Activated CD4-positive, alpha-beta memory T cell treated with anti-CD3 and anti-CD28 coated beads, Interleukin-2, amount 10 ng/mL, durations not matched to agents 7 days and 5 days (primary cell): ENCODE measurements at regions not wholly inside any gene's neighbourhood (a gene's known extent, or its start where the extent isn't known, plus 50 kb on each side); places are given as distances from the start of the nearest gene placed in this dataset.
"Not testable (repeated sequence)": the region's sequence is repeated elsewhere in the genome, so short reads cannot be mapped to it uniquely, and the experiment has no call there.

Source experiments
- CTCF ChIA-PET: fragments of 350-600 bp; sonication (Branson Sonifier 250); formaldehyde crosslinking; loops from one replicate; lab custom pipeline; 2021; ENCODE audit warnings: antibody characterized with exemption, inconsistent platforms; lab: Charles Lee
- POLR2A ChIA-PET: fragments of 350-600 bp; sonication (Branson Sonifier 250); formaldehyde crosslinking; loops from one replicate; lab custom pipeline; 2021; ENCODE audit warnings: antibody characterized with exemption; lab: Charles Lee
- DNase-seq: peaks from one replicate; pipeline ENCODE4 v3.0.0-alpha.2; 2020
- H3K27ac Mint-ChIP-seq: one replicate; pipeline ENCODE4 v1.8.0; 2021; ENCODE audit warnings: mild to moderate bottlenecking, mixed read lengths
- H3K27me3 Mint-ChIP-seq: one replicate; pipeline ENCODE4 v1.8.0; 2021; ENCODE audit warnings: mixed read lengths
- H3K36me3 Mint-ChIP-seq: one replicate; pipeline ENCODE4 v1.8.0; 2021; ENCODE audit warnings: low read depth, mixed read lengths
- H3K4me1 Mint-ChIP-seq: one replicate; pipeline ENCODE4 v1.8.0; 2021; ENCODE audit warnings: mixed read lengths
- H3K4me3 Mint-ChIP-seq: one replicate; pipeline ENCODE4 v1.8.0; 2021; ENCODE audit warnings: mild to moderate bottlenecking, mixed read lengths
- H3K9me3 Mint-ChIP-seq: one replicate; pipeline ENCODE4 v1.8.0; 2021; ENCODE audit warnings: mixed read lengths

DNA sequence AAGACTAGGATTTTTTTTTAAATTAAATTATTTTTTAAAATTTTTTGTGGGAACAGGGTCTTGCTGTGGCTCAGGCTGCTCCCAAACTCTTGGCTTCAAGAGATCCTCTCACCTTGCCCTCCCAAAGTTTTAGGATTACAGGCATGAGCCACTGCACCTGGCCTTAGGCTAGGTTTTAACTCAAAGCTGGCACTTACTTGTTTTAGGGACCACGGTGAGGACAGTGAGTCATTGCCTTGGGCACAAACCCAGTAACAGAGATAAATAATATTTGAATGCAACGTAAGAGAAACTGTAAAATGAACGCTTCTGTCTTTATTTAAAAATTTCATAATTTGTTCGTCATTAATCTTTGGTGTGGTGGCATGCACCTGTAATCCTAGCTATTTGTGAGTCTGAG, 96.6 kb downstream of the GATA3 start:
- Mint-ChIP-seq H3K27ac (no peak overlapping the region), H3K27me3 (peaks cover 8% of the 10 kb centered on the region), H3K4me3 (no peak overlapping the region), H3K36me3 (no peaks in the 10 kb centered on the region), H3K9me3 (no peaks in the 10 kb centered on the region), H3K4me1 (peaks cover 7% of the 10 kb centered on the region)
- ChIA-PET POLR2A (no interaction called here), CTCF (no interaction called here)
- no peak for DNase-seq

DNA sequence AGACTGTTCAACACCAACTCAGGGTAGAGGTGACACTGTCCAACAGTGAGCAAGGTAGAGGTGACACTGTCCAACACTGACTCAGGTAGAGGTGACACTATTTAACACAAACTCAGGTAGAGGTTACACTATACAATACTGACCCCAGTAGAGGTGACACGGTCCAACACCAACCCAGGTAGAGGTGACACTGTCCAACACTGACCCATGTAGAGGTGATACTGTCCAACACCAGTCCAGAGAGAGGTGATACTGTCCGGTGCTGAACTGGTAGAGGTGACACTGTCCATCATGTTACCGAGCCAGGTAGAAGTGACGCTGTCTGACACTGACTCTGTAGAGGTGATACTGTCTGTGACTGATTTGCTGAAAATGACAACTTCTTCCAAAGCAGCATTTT, 102.4 kb downstream of the GATA3 start:
- Mint-ChIP-seq H3K27ac (no peak overlapping the region), H3K4me1 (peaks cover 16% of the 10 kb centered on the region), H3K27me3 (peaks cover 12% of the 10 kb centered on the region), H3K9me3 (peaks cover 4% of the 10 kb centered on the region), H3K4me3 (no peak overlapping the region), H3K36me3 (no peaks in the 10 kb centered on the region)
- ChIA-PET POLR2A (no interaction called here), CTCF (no interaction called here)
- no peak for DNase-seq

DNA sequence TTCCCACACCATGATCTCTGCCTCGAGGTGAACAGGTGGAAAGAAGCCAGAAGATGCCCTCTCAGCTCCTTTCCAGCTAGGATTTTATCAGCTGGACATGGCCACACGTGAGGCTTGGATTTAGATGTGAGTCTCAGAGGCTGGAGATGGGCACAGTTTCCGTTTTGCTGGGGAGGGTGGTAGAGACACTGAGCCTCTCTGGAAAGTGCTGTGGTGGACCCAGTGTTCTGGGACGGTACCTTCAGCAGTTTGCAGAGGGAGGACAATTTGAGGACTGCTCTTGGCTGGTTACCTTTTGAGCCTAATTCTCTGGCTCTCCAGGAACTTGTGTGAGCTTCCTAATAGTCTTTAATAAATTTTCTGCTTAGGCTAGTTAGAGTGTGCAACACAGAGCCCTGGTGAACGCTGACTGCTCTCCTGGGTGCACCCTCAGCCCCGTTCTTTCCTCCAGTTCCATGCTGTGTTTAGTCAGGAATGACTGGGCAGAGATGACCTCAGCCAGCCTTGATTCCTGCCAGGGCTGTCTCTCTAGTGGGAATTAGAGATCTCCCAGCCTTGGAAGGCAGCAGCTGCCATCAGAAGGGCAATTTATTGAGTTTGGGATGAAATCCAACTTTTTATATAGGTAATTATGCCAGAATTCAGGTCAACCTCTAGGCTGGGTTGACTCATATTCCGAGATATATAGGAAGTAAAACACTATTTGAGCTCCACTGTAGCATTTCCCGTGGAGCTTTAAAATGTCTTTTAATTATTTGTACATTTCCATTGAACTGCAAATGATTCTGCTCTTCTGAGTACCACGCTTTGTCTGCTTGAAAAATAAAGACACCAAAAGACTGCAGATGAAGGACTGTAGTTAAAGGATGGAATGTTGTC, 103.9 kb downstream of the GATA3 start:
- POLR2A ChIA-PET = interaction anchor here (1.2 kb wide), 1 partner anchor 24 kb away, joined by 4 read pairs; no protein-coding TSS in a partner anchor
- DNase-seq = no peak
- H3K27me3 Mint-ChIP-seq = peaks cover 7% of the 10 kb centered on the region
- H3K27ac Mint-ChIP-seq = no peak overlapping the region
- H3K36me3 Mint-ChIP-seq = no peaks in the 10 kb centered on the region
- H3K9me3 Mint-ChIP-seq = peaks cover 9% of the 10 kb centered on the region
- H3K4me3 Mint-ChIP-seq = no peak overlapping the region
- peaks cover 16% of the 10 kb centered on the region for H3K4me1 Mint-ChIP-seq
- CTCF ChIA-PET = no interaction called here

DNA sequence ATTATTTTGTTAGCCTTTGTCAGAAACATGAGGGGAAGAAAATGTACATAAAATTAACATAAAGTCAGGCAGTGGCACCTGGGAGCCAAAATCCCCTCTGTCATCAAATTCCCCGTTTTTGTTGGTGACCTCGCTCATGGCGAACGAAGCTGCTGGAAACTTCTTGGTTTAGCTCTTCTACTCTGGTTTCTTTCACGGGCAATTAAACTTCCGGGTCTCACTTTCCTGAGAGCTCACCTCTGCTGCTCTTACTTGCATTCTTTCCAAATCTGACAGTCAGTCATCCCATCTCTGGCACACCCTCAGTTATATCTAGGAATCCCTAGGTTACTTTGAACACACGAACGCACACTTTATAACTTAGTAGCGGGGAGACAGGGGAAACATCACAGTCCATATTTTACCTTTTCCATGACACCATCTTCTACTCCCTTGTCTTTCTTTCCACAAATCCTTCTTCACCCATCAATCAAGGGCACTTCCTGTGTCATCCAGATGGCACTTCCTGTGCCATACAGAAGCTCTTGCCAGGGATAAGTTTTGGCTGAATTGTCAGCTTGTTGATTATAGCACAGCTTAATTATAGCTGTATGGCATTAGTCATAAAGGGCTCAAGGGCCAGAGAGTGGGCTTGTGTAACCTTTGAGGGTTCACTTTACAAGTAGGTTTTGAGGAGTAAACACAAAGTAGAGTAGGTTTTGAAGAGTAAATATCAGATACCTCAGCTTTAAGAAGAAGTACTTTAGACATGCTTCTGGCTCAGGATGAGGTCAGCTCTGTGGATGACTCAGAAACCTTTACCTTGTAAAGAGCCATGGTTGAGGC, 105.1 kb downstream of the GATA3 start:
- Mint-ChIP-seq H3K4me3 (no peak overlapping the region), H3K9me3 (peaks cover 15% of the 10 kb centered on the region), H3K36me3 (peaks cover 6% of the 10 kb centered on the region), H3K27ac (no peak overlapping the region), H3K4me1 (peaks cover 10% of the 10 kb centered on the region), H3K27me3 (peaks cover 7% of the 10 kb centered on the region)
- ChIA-PET CTCF (no interaction called here), POLR2A (interaction anchor here (1.3 kb wide), 1 partner anchor 22 kb away, joined by 3 read pairs; no protein-coding TSS in a partner anchor)
- no peak for DNase-seq

DNA sequence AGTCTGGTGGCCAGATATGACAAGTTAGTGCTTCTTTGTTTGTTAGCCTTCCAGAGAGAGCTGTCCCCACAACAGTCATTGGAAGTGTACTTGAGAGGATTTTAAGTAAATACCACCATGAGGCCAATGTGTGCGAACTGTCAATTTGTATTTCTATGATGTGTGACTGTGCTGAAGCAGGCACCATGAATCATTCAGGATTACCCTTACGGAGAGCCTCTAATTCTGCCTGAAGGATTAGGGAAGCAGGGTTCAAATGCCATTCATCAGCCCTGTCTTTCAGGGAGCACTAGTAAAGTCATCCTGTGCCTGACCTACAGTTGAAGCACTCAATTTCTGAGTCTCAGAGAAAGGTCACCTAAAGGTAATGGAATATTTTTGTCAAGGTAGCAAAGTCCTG, 109.3 kb downstream of the GATA3 start:
- H3K9me3 Mint-ChIP-seq = peaks cover 41% of the 10 kb centered on the region
- no peak for DNase-seq
- peaks cover 21% of the 10 kb centered on the region for H3K36me3 Mint-ChIP-seq
- peaks cover 10% of the 10 kb centered on the region for H3K4me1 Mint-ChIP-seq
- no peak overlapping the region for H3K27ac Mint-ChIP-seq
- no peak overlapping the region for H3K4me3 Mint-ChIP-seq
- POLR2A ChIA-PET = no interaction called here
- H3K27me3 Mint-ChIP-seq = peaks cover 8% of the 10 kb centered on the region
- CTCF ChIA-PET = no interaction called here

DNA sequence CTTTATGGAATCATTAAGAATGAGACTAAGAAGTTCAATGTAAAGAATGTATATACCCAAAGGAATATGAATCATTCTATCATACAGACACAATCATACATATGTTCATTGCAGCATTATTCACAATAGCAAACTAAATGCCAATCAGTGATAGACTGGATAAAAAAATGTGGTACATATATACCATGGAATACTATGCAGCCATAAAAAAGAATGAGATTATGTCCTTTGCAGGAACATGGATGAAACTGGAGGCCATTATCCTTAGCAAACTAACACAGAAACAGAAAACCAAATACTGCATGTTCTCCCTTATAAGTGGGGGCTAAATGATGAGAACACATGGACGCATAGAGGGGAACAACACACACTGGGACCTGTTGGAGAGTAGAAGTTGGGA, 110.2 kb downstream of the GATA3 start:
- DNase-seq, H3K27ac Mint-ChIP-seq, H3K27me3 Mint-ChIP-seq, H3K4me1 Mint-ChIP-seq, POLR2A ChIA-PET, CTCF ChIA-PET, H3K4me3 Mint-ChIP-seq: not testable (repeated sequence)
- Mint-ChIP-seq H3K36me3 (peaks cover 27% of the 10 kb centered on the region), H3K9me3 (peaks cover 48% of the 10 kb centered on the region)

DNA sequence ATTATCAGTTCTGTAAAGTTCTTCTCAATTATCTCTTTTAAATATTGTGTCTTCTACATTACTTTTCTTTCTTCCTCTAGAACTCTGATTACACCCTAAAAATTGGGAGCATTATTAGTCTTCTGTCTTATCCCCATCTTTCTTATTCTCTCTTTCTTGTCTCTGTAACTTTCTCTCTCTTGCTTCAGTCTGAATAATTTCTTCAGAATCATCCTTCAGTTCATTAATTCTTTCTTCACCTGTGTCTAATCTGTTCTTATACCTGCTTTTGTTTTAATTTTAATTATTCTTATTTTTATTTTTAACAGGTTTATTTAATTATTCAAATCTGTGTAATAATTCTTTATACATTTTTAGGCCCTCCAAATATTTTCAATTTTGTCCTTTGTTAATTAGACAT, 114.3 kb downstream of the GATA3 start:
- H3K27me3 Mint-ChIP-seq = peaks cover 3% of the 10 kb centered on the region
- ChIA-PET POLR2A (no interaction called here), CTCF (no interaction called here)
- no peaks in the 10 kb centered on the region for H3K4me1 Mint-ChIP-seq
- H3K27ac Mint-ChIP-seq = no peak overlapping the region
- DNase-seq = no peak
- no peak overlapping the region for H3K4me3 Mint-ChIP-seq
- H3K9me3 Mint-ChIP-seq = peaks cover 49% of the 10 kb centered on the region
- peaks cover 29% of the 10 kb centered on the region for H3K36me3 Mint-ChIP-seq

DNA sequence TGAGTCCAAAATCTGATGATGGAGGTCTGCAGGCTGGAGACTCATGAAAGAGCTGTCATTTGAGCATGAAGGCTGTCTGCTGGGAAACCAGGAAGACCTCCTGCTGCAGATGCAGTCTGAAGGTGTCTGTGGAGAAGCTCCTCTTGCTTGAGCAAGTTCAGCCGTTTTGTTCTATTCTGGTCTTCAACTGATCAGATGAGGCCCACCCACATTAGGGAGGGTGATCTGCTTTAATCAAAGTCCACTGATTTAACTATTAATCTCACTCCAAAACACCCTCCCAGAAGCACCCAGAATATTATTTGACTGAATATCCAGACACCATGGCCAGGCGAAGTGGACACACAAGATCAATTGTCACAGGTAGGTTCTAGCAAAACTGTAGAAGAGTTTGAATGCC, 116.5 kb downstream of the GATA3 start:
- Mint-ChIP-seq H3K4me1 (no peaks in the 10 kb centered on the region), H3K27ac (no peak overlapping the region), H3K36me3 (peaks cover 19% of the 10 kb centered on the region), H3K27me3 (peaks cover 3% of the 10 kb centered on the region), H3K9me3 (peaks cover 34% of the 10 kb centered on the region), H3K4me3 (no peak overlapping the region)
- POLR2A ChIA-PET = no interaction called here
- CTCF ChIA-PET = no interaction called here
- no peak for DNase-seq

DNA sequence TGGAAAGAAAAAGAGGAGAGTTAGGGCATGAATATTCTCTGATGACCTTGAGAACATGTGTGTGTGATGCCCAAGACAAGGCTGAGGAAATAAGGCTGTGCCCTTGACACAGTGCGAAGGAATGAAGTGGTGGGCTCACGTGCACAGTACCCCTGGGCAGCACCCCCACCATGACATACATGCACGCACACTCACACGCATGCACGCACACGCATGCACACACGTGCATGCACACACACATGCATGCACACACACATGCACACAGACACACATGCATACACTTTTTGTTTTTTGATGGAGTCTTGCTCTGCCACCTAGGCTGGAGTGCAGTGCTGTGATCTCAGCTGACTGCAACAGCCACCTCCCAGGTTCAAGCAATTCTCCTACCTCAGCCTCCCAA, 118.1 kb downstream of the GATA3 start:
- Mint-ChIP-seq H3K4me3 (no peak overlapping the region), H3K4me1 (no peaks in the 10 kb centered on the region), H3K36me3 (peaks cover 16% of the 10 kb centered on the region), H3K27me3 (peaks cover 3% of the 10 kb centered on the region), H3K9me3 (peaks cover 27% of the 10 kb centered on the region), H3K27ac (no peak overlapping the region)
- CTCF ChIA-PET = no interaction called here
- DNase-seq = no peak
- POLR2A ChIA-PET = no interaction called here

DNA sequence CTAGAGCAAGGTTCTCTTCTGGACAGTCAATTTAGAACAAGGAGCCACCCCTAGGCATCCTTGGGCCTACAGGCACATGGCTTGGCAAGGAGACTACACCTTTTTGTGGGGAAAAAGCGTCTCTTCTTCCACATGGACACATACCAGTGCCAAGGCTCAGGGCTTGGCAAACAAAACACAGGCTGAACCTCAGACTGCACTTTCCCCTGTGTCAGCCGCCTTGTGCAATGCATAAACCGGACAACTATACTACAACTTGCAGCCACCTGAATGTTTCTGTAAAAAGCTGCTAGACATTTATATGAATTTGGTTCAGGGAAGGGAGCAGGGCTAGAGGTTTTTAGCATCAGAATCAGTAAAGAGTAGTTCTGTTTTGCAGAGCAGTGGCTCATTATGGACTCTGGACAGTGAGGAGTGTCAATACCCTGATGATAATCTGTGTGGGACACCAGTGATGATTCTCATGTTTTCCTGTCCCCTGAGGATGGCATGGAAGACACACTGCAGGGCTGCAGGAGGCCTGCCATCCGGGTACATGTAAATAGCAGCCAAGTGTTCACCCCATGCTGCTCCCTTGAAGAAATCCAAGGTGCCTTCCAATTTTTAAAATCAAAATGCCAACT, 118.9 kb downstream of the GATA3 start:
- CTCF ChIA-PET = no interaction called here
- H3K9me3 Mint-ChIP-seq = peaks cover 22% of the 10 kb centered on the region
- H3K36me3 Mint-ChIP-seq = peaks cover 15% of the 10 kb centered on the region
- H3K4me1 Mint-ChIP-seq = no peaks in the 10 kb centered on the region
- H3K27ac Mint-ChIP-seq = no peak overlapping the region
- no peak overlapping the region for H3K4me3 Mint-ChIP-seq
- H3K27me3 Mint-ChIP-seq = peaks cover 3% of the 10 kb centered on the region
- POLR2A ChIA-PET = no interaction called here
- no peak for DNase-seq

DNA sequence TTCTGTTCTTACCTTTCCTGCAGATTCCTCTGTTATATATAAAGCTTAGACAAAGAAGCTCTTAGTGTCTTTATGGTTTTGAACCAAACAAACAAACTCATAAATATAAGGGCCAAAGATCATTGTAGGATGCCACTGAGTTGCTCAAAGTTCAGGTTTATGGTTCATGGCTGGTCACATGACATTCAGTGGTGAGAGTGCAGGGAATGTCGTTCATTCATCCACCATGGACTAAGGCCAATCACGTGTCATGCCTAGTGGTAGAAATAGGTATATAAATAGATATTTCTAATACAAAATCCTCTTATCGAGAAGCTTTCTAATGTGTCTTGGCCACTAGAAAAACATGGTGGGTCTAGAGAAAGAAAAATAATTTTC, 119.4 kb downstream of the GATA3 start:
- POLR2A ChIA-PET = no interaction called here
- peaks cover 2% of the 10 kb centered on the region for H3K27me3 Mint-ChIP-seq
- H3K4me3 Mint-ChIP-seq = no peak overlapping the region
- H3K4me1 Mint-ChIP-seq = no peaks in the 10 kb centered on the region
- H3K27ac Mint-ChIP-seq = no peak overlapping the region
- peaks cover 17% of the 10 kb centered on the region for H3K9me3 Mint-ChIP-seq
- CTCF ChIA-PET = no interaction called here
- no peak for DNase-seq
- H3K36me3 Mint-ChIP-seq = peaks cover 11% of the 10 kb centered on the region

DNA sequence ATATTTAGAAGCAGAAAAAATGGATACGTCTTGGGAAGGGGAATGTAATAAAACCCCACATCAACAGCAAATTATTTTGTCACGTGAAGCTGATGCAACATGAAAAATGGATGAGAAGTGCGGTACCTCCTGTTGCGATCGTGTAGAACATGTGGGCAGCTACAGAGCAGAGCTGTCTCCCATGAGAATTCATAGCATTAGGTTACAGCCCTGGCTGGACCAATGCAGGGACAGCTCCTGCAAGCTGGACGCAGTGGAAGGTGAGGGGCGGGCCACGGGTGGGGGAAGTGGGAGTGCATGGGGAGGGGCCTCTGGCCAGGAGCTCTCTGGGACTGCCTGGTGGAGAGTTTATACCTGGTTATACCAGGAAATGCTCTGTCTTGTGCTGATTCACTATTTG, 120.3 kb downstream of the GATA3 start:
- peaks cover 11% of the 10 kb centered on the region for H3K9me3 Mint-ChIP-seq
- CTCF ChIA-PET = interaction anchor here (0.5 kb wide), 1 partner anchor 71 kb away, joined by 4 read pairs; no protein-coding TSS in a partner anchor
- DNase-seq = no peak
- no peaks in the 10 kb centered on the region for H3K4me1 Mint-ChIP-seq
- H3K27ac Mint-ChIP-seq = no peak overlapping the region
- POLR2A ChIA-PET = no interaction called here
- H3K36me3 Mint-ChIP-seq = peaks cover 6% of the 10 kb centered on the region
- H3K27me3 Mint-ChIP-seq = no peaks in the 10 kb centered on the region
- no peak overlapping the region for H3K4me3 Mint-ChIP-seq

DNA sequence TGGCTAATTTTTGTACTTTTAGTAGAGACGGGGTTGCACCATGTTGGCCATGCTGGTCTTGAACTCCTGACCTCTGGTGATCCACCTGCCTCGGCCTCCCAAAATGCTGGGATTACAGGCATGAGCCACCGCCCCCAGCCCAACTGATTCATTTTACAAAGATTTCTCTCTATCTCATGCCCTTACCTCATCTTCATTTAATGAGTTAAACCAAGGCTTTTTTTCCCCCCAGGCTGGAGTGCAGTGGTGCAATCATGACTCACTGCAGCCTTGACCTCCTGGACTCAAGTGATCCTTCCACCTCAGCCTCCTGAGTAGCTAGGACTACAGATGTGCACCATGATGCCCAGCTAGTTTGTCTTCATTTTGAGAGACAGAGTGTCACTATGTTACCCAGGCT, 123.0 kb downstream of the GATA3 start:
- H3K4me3 Mint-ChIP-seq, POLR2A ChIA-PET, DNase-seq, CTCF ChIA-PET, H3K9me3 Mint-ChIP-seq, H3K27ac Mint-ChIP-seq, H3K4me1 Mint-ChIP-seq, H3K36me3 Mint-ChIP-seq, H3K27me3 Mint-ChIP-seq: not testable (repeated sequence)
